Coronary artery (tissue), 2 donors: ENCODE measurements at regions not wholly inside any gene's neighbourhood (a gene's known extent, or its start where the extent isn't known, plus 50 kb on each side); places are given as distances from the start of the nearest gene placed in this dataset.
"Not testable (repeated sequence)": the region's sequence is repeated elsewhere in the genome, so short reads cannot be mapped to it uniquely, and the experiment has no call there.

Source experiments
- DNase-seq: peaks from one replicate; pipeline ENCODE4 v3.0.0-alpha.2; 2017; ENCODE audit warnings: low spot score
- H3K27ac ChIP-seq, 2 donors: fragments of 200-600 bp; sonication (generic); one replicate each; pipeline ENCODE4 v1.5.1; 2016 to 2019
- H3K4me3 ChIP-seq: fragments of 200-600 bp; sonication (generic); 2 replicates; pipeline ENCODE4 v1.5.1; 2016; ENCODE audit warnings: mild to moderate bottlenecking, moderate library complexity
- TF ChIP-seq, protein P1 (sequence below): fragments of 200-600 bp; sonication (generic); IDR thresholded peaks from one replicate; pipeline ENCODE4 v1.5.1; 2019; ENCODE audit warnings: antibody characterized with exemption

DNA sequence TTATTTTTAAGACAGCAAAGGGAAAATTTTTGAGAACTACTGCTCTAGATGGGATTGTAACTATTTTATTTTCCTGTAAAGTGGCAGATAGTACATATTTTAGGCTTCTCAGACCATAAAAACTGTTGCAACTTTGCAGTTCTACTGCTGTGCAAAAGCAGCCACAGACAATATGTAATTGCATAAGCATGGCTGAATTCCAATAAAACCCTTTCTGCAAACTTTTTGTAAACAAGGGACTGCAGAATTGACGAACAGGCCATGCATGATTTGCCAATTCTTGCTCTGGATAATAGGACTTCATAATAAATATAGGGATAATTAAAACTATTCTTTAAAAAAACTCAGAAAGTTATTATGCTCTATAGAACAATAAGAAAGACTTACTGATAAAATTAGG is 149.1 kb downstream of the SLITRK5 start:
- DNase-seq = no peak
- TF ChIP-seq, protein P1, sequence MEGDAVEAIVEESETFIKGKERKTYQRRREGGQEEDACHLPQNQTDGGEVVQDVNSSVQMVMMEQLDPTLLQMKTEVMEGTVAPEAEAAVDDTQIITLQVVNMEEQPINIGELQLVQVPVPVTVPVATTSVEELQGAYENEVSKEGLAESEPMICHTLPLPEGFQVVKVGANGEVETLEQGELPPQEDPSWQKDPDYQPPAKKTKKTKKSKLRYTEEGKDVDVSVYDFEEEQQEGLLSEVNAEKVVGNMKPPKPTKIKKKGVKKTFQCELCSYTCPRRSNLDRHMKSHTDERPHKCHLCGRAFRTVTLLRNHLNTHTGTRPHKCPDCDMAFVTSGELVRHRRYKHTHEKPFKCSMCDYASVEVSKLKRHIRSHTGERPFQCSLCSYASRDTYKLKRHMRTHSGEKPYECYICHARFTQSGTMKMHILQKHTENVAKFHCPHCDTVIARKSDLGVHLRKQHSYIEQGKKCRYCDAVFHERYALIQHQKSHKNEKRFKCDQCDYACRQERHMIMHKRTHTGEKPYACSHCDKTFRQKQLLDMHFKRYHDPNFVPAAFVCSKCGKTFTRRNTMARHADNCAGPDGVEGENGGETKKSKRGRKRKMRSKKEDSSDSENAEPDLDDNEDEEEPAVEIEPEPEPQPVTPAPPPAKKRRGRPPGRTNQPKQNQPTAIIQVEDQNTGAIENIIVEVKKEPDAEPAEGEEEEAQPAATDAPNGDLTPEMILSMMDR = no peak
- H3K4me3 ChIP-seq = no peak overlapping the region
- H3K27ac ChIP-seq = no peak overlapping the region

DNA sequence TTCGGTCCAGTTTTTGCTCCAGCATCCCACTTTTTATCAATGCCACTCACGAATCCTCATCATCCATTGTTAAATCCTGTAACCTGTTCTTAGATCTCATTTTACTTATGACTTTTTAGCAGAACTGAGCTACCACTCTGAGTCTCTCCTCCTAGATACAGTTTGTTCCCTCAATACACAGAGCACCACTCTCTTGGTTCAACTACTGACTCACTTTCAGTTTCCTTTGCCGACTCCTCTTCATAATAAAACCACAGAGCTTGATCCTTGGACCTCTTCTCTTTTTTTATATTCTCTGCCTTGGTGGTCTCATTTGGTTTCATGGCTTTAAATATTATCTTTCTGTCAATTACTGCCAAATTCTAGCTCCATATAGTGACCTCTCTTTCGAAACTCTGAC is 150.3 kb downstream of the SLITRK5 start:
- TF ChIP-seq, protein P1 = no peak
- Histone ChIP-seq H3K27ac (no peak overlapping the region), H3K4me3 (no peak overlapping the region)
- DNase-seq = no peak

DNA sequence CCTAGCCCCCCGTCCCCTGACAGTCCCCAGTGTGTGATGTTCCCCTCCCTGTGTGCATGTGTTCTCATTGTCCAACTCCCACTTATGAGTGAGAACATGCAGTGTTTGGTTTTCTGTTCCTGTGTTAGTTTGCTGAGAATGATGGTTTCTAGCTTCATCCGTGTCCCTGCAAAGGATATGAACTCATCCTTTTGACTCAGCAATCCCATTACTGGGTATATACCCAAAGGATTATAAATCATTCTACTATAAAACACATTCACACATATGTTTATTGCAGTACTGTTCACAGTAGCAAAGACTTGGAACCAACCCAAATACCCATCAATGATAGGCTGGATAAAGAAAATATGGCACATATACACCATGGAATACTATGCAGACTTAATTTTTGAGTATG is 155.1 kb downstream of the SLITRK5 start:
- not testable (repeated sequence) for DNase-seq, H3K27ac ChIP-seq, H3K4me3 ChIP-seq

DNA sequence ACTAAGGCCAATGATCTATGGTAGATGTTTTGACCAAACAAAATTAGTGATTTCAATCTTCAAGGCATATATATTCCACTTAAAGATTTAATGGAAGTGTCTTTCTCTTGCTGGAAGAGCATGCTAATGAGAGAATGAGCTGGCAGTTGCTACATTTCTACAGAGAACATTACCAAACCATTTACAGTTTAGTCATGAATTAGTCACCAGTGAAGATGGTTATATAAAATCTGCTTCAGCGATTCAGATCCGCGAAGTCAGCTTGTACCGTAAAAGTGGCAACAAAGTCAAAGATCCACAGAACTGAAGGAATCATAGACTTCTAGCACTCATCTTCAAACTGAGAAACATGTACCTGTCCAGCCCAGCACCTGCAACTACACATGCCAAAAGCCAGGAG is 156.3 kb downstream of the SLITRK5 start:
- no peak overlapping the region for H3K27ac ChIP-seq
- DNase-seq = no peak
- no peak overlapping the region for H3K4me3 ChIP-seq
- TF ChIP-seq, protein P1 = no peak

DNA sequence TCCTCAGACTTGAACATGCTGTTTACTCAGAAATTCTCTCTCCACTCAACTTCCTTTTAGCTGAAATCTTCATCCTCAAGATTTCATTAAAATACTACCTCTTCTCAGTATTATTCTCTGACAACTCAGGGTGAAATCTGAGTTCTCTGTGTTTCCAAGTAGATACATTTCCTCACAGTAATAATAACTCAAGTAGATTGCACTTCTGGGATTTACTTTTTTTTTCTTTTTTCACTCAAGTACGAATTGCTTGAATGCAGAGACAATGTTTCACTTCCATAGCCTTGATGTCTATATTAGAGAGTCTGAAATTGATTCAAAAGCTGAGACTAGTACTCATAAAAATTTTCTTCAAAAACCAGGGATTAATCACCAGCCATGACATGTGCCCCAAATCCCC is 166.4 kb downstream of the SLITRK5 start:
- H3K4me3 ChIP-seq = no peak overlapping the region
- no peak overlapping the region for H3K27ac ChIP-seq
- TF ChIP-seq, protein P1 = no peak
- DNase-seq = no peak

DNA sequence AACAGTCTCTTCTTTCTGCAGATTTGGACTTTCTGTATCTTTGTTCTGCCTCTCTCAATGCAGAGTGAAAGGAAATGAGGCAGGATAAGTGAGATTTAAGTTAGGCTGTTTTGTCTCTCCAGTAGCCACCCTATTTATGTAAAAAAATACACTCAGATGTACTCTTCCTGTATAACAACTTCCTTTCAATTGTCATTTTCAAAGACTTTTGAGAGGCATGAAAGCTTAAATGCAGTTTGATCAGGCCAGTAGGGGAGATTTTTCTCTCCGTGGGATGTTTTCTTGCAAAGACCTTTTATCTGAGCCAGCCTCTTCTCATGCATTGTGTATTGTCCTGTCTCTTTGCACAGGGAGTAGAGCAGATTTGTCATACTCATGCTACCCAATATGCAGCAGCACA is 166.8 kb downstream of the SLITRK5 start:
- TF ChIP-seq, protein P1 = no peak
- Histone ChIP-seq H3K4me3 (no peak overlapping the region), H3K27ac (no peak overlapping the region)
- DNase-seq = no peak

DNA sequence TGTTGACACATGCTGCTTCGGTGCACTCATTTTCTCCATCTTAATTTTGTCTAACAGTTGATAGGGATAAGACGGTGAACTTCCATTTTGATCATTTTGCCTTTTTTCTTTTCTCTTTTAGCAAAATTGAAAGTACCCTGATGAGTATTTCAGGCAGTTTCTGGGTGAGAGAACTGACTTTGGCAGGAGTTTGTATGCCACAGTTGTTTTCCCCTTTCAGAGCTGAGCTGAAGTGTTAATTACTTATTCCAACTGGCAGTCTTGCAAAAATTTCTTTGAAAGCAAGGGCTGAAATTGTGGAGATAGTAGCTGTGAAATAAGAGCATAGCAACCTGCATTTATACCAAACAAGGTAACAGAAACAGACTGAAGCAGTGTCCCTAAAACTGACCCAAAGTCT is 180.2 kb downstream of the SLITRK5 start:
- no peak overlapping the region for H3K27ac ChIP-seq

More for the DNA sequence above, 180.2 kb downstream of the SLITRK5 start:
- no peak for DNase-seq
- H3K4me3 ChIP-seq = no peak overlapping the region
- TF ChIP-seq, protein P1 = no peak
